ENCODE measurements at regions not wholly inside any gene's neighbourhood (a gene's known extent, or its start where the extent isn't known, plus 50 kb on each side); places are given as distances from the start of the nearest gene placed in this dataset.

DNA sequence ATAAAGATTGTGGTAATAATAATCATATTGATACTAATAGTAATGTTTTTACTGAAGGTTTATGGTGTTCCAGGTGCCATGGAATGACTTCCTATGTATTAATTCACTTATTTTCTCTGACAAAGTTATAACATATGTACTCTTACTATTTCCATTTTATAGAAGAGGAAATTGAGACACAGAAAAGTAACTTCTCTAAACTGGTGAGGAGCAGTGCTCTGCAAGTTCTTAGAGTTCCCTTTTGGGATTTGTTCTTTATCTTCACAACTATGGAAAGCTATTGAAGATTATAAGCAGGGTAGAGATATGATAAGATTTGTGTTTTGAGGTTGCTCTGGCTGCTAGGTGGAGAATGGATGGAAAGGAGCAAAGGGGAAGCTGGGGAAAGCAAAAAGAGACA is 83.9 kb upstream of the OLFM4 start:
- no peak overlapping the region for H3K27ac ChIP-seq
- no peak overlapping the region for H3K4me3 ChIP-seq
- DNase-seq (ENCODE audit: low read depth in 1 of 2, low spot score in 2 of 2): no peak
- no peaks in the 10 kb centered on the region for H3K36me3 ChIP-seq
- H3K9me3 ChIP-seq (replicated peaks): no peaks in the 10 kb centered on the region
- no peaks in the 10 kb centered on the region for H3K4me1 ChIP-seq (replicated peaks)
- H3K27me3 ChIP-seq (replicated peaks): no peaks in the 10 kb centered on the region

DNA sequence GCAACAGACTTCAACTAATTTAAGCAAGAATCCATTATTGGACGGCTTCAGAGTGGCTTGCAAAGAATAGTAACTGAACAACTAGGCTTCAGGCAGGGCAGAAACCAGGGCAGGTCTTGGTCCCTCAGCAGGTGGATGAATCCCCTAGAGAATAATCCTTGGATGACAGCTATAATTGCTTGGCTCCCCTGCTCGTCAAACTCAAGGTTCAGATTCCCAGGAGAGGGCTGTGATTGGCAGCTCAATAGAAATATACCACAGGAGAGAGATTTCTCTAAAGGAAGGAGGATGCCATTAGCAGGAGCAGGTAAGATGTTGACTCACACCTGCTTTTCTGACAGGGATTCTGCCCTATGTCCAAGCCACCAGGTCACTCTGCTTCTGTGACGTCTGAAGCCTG is 89.6 kb upstream of the PCDH8 start:
- Histone ChIP-seq H3K36me3 (no peaks in the 10 kb centered on the region), H3K9me3 (replicated peaks) (no peaks in the 10 kb centered on the region), H3K4me3 (no peak overlapping the region), H3K27ac (no peak overlapping the region), H3K27me3 (replicated peaks) (no peaks in the 10 kb centered on the region), H3K4me1 (replicated peaks) (no peaks in the 10 kb centered on the region)
- no peak for DNase-seq (ENCODE audit: low read depth in 1 of 2, low spot score in 2 of 2)

- H3K4me3 ChIP-seq: no peak overlapping the region
- H3K4me1 ChIP-seq (replicated peaks): no peaks in the 10 kb centered on the region
- no peaks in the 10 kb centered on the region for H3K27me3 ChIP-seq (replicated peaks)
- H3K9me3 ChIP-seq (replicated peaks): no peaks in the 10 kb centered on the region
- no peaks in the 10 kb centered on the region for H3K36me3 ChIP-seq
- no peak for DNase-seq (ENCODE audit: low read depth in 1 of 2, low spot score in 2 of 2)
- H3K27ac ChIP-seq: no peak overlapping the region
These were observed 88.4 kb upstream of the PCDH8 start for GRCh38 chr13:52936806-52937205.

DNA sequence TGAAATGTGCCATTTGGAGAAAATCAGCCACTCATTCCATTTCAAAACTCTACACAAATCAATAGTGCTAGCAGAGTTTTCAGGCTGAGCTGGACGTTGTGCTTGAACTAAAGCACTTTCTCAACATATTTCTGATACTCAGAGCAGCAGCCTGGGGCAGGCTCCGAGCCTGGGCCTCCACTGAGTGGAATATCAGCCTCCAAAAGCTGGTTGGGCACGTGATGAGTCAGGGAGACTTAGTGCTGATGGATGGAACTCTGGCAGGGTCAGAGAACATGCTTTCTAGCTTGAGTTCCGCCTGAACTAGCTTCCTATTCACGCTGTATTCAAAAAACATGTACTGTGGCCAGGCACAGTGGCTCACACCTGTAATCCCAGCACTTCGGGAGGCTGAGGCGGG is 85.8 kb upstream of the PCDH8 start:
- H3K27ac ChIP-seq: no peak overlapping the region
- H3K9me3 ChIP-seq (replicated peaks): no peaks in the 10 kb centered on the region
- H3K4me3 ChIP-seq: no peak overlapping the region
- DNase-seq (ENCODE audit: low read depth in 1 of 2, low spot score in 2 of 2): no peak
- H3K4me1 ChIP-seq (replicated peaks): no peaks in the 10 kb centered on the region
- no peaks in the 10 kb centered on the region for H3K27me3 ChIP-seq (replicated peaks)
- H3K36me3 ChIP-seq: no peaks in the 10 kb centered on the region

- Histone ChIP-seq H3K9me3 (replicated peaks) (no peaks in the 10 kb centered on the region), H3K36me3 (no peaks in the 10 kb centered on the region), H3K27me3 (replicated peaks) (no peaks in the 10 kb centered on the region), H3K4me3 (no peak overlapping the region), H3K4me1 (replicated peaks) (no peaks in the 10 kb centered on the region), H3K27ac (no peak overlapping the region)
- no peak for DNase-seq (ENCODE audit: low read depth in 1 of 2, low spot score in 2 of 2)
These were observed 85.2 kb upstream of the PCDH8 start for GRCh38 chr13:52933547-52934210.

DNA sequence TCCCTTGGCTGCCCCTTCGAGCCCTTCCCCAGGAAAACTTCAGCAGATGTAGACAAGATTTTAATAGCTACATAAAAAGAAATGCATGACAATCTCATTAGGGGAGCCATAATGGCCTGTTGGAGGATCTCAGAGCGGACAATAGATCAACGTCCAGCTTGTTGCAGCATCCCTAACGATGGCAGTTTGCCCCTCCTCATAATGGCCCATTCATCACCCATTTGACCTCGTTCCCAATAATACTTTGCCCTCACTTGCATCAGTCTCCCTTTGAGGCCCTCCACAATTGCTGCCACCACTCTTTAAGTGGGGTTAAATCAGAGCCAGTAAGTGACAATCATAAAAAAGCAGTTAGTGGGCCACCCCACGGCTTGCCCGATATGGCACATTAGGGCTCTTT is 84.7 kb upstream of the PCDH8 start:
- DNase-seq (ENCODE audit: low read depth in 1 of 2, low spot score in 2 of 2): no peak
- no peaks in the 10 kb centered on the region for H3K27me3 ChIP-seq (replicated peaks)
- H3K9me3 ChIP-seq (replicated peaks): no peaks in the 10 kb centered on the region
- H3K4me3 ChIP-seq: no peak overlapping the region
- no peak overlapping the region for H3K27ac ChIP-seq
- no peaks in the 10 kb centered on the region for H3K4me1 ChIP-seq (replicated peaks)
- no peaks in the 10 kb centered on the region for H3K36me3 ChIP-seq

DNA sequence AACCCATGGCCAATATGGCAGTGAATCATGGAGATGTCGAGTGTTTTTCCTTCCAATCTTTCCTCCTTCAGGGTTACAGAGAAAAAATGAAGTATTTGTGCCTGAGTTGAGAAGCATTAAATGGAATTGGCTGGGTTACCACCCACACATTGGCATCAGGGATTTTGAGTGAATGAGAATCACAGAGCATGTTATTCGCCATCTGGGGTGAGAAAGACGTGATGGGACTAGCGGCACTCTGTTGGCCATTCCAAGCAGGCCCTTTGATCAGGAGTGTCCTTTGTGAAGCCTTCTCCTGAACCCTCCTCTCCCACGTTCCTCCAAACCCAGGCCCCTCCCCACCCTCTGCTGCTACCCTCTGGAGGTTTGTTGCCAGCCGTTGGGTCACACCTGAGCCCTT is 84.2 kb upstream of the PCDH8 start:
- no peak overlapping the region for H3K4me3 ChIP-seq
- no peak for DNase-seq (ENCODE audit: low read depth in 1 of 2, low spot score in 2 of 2)
- H3K4me1 ChIP-seq (replicated peaks): no peaks in the 10 kb centered on the region
- no peak overlapping the region for H3K27ac ChIP-seq
- H3K27me3 ChIP-seq (replicated peaks): no peaks in the 10 kb centered on the region
- H3K9me3 ChIP-seq (replicated peaks): no peaks in the 10 kb centered on the region
- H3K36me3 ChIP-seq: no peaks in the 10 kb centered on the region

- H3K4me1 ChIP-seq (replicated peaks): no peaks in the 10 kb centered on the region
- DNase-seq (ENCODE audit: low read depth in 1 of 2, low spot score in 2 of 2): no peak
These were observed 83.3 kb upstream of the PCDH8 start for GRCh38 chr13:52931539-52932431.

DNA sequence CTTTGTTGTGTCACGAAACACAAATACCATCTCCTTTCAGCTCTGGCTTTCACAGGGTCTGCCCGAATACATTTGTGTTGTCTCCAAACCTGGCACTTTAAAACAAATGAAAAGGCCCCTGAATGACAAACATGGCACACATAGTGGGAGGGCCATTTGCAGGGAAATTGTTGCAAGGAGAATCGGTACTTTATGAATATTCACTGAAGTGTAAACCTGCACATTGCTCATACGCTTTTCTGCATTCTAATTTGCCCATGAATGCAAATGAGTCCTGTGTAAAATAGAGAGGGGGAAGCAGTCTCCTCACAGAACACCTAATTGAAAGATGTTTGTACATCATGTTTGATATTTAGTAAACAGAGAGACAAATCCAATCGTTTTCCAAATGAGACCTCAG is 82.7 kb upstream of the PCDH8 start:
- Histone ChIP-seq H3K4me1 (replicated peaks) (no peaks in the 10 kb centered on the region), H3K4me3 (no peak overlapping the region), H3K36me3 (no peaks in the 10 kb centered on the region), H3K9me3 (replicated peaks) (no peaks in the 10 kb centered on the region), H3K27me3 (replicated peaks) (no peaks in the 10 kb centered on the region), H3K27ac (no peak overlapping the region)
- DNase-seq (ENCODE audit: low read depth in 1 of 2, low spot score in 2 of 2): no peak

More at GRCh38 chr13:52931539-52932431, 83.3 kb upstream of the PCDH8 start:
- H3K27me3 ChIP-seq (replicated peaks): no peaks in the 10 kb centered on the region
- H3K36me3 ChIP-seq: no peaks in the 10 kb centered on the region
- no peak overlapping the region for H3K27ac ChIP-seq
- H3K9me3 ChIP-seq (replicated peaks): no peaks in the 10 kb centered on the region
- H3K4me3 ChIP-seq: no peak overlapping the region

GRCh38 chr13:52929846-52930245 is 81.4 kb upstream of the PCDH8 start:
- DNase-seq (ENCODE audit: low read depth in 1 of 2, low spot score in 2 of 2): no peak
- Histone ChIP-seq H3K4me3 (no peak overlapping the region), H3K27me3 (replicated peaks) (no peaks in the 10 kb centered on the region), H3K9me3 (replicated peaks) (no peaks in the 10 kb centered on the region), H3K36me3 (no peaks in the 10 kb centered on the region), H3K4me1 (replicated peaks) (no peaks in the 10 kb centered on the region), H3K27ac (no peak overlapping the region)

- H3K4me1 ChIP-seq (replicated peaks): no peaks in the 10 kb centered on the region
- no peak overlapping the region for H3K27ac ChIP-seq
- H3K27me3 ChIP-seq (replicated peaks): no peaks in the 10 kb centered on the region
- DNase-seq (ENCODE audit: low read depth in 1 of 2, low spot score in 2 of 2): no peak
- H3K36me3 ChIP-seq: no peaks in the 10 kb centered on the region
- no peaks in the 10 kb centered on the region for H3K9me3 ChIP-seq (replicated peaks)
- H3K4me3 ChIP-seq: no peak overlapping the region
These were observed 78.5 kb upstream of the PCDH8 start for GRCh38 chr13:52926971-52927370.

- DNase-seq (ENCODE audit: low read depth in 1 of 2, low spot score in 2 of 2): no peak
- Histone ChIP-seq H3K4me1 (replicated peaks) (no peaks in the 10 kb centered on the region), H3K9me3 (replicated peaks) (no peaks in the 10 kb centered on the region), H3K36me3 (no peaks in the 10 kb centered on the region), H3K4me3 (no peak overlapping the region), H3K27me3 (replicated peaks) (no peaks in the 10 kb centered on the region), H3K27ac (no peak overlapping the region)
These were observed 77.4 kb upstream of the PCDH8 start for GRCh38 chr13:52925775-52926285.

DNA sequence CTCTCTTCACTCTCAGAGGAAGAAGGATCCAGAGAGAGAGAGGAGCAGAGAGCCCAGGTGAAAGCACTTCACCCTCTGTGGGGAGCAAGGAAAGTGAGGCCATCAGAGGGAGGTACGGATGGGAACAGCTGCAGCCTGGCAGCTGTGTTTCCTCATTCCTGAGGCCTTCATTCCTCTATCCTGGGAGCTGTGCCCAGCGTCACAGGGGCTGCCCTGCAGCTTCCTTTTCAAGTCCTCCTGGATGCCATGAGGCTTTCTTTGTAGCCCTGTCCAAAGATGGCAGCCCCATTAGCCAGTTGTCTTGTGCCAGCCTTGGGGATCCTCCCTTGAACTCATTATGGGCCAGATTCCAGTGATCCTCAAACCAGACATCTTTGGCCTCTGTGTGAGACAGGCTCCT is 76.8 kb upstream of the PCDH8 start:
- H3K36me3 ChIP-seq: no peaks in the 10 kb centered on the region
- no peak overlapping the region for H3K27ac ChIP-seq
- H3K4me1 ChIP-seq (replicated peaks): no peaks in the 10 kb centered on the region
- H3K4me3 ChIP-seq: no peak overlapping the region
- no peaks in the 10 kb centered on the region for H3K9me3 ChIP-seq (replicated peaks)
- no peak for DNase-seq (ENCODE audit: low read depth in 1 of 2, low spot score in 2 of 2)
- H3K27me3 ChIP-seq (replicated peaks): no peaks in the 10 kb centered on the region
